Uterus (tissue), 2 donors: ENCODE measurements at regions not wholly inside any gene's neighbourhood (a gene's known extent, or its start where the extent isn't known, plus 50 kb on each side); places are given as distances from the start of the nearest gene placed in this dataset.

Experiments used
- POLR2A ChIP-seq, 2 donors: fragments of 450-650 bp; IDR thresholded peaks; one replicate each; pipeline ENCODE4 v1.6.1; 2016; ENCODE audit warnings: antibody characterized with exemption in 2 of 2, mild to moderate bottlenecking in 1 of 2, moderate library complexity in 1 of 2
- TF ChIP-seq, protein P1 (sequence below), 4 experiments: fragments of 200-600 bp in 2 of 4; fragments of 450-650 bp in 2 of 4; sonication (generic) in 2 of 4; IDR thresholded peaks; one replicate each; pipeline ENCODE4 v1.5.1; 2016 to 2019; ENCODE audit warnings: antibody characterized with exemption in 4 of 4, mild to moderate bottlenecking in 2 of 4, moderate library complexity in 1 of 4

DNA sequence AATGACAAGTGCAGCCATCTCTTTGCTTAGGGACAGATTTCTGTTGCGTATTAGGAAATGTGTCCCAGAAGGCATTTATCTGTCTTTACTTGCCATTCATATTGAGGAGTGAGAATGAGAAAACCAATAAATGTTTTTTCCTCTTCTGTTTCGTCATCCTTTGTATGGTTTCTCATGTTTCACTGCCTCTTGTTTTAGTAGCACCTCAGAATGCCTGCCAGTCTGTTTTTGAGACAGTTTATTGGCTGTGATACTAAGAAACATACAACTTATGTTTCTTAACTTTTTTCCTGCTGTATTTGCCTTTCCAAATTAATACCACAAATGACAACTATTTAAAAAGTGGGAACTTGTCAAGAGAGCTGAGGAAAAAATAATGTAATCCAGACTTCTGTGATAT is 390.2 kb upstream of the GOLIM4 start:
- TF ChIP-seq, protein P1, sequence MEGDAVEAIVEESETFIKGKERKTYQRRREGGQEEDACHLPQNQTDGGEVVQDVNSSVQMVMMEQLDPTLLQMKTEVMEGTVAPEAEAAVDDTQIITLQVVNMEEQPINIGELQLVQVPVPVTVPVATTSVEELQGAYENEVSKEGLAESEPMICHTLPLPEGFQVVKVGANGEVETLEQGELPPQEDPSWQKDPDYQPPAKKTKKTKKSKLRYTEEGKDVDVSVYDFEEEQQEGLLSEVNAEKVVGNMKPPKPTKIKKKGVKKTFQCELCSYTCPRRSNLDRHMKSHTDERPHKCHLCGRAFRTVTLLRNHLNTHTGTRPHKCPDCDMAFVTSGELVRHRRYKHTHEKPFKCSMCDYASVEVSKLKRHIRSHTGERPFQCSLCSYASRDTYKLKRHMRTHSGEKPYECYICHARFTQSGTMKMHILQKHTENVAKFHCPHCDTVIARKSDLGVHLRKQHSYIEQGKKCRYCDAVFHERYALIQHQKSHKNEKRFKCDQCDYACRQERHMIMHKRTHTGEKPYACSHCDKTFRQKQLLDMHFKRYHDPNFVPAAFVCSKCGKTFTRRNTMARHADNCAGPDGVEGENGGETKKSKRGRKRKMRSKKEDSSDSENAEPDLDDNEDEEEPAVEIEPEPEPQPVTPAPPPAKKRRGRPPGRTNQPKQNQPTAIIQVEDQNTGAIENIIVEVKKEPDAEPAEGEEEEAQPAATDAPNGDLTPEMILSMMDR (IDR thresholded peaks at IDR 0.05): no peak
- no peak for TF ChIP-seq POLR2A (IDR thresholded peaks at IDR 0.05)
